Activated CD8-positive, alpha-beta memory T cell treated with anti-CD3 and anti-CD28 coated beads for 36 hours (primary cell): ENCODE measurements at regions not wholly inside any gene's neighbourhood (a gene's known extent, or its start where the extent isn't known, plus 50 kb on each side); places are given as distances from the start of the nearest gene placed in this dataset.
"Not testable (repeated sequence)": the region's sequence is repeated elsewhere in the genome, so short reads cannot be mapped to it uniquely, and the experiment has no call there.

ENCODE experiments used
- CTCF ChIA-PET: fragments of 350-600 bp; sonication (Branson Sonifier 250); formaldehyde crosslinking; loops from one replicate; lab custom pipeline; 2021; ENCODE audit warnings: antibody characterized with exemption; lab: Charles Lee
- POLR2A ChIA-PET: fragments of 350-600 bp; sonication (Branson Sonifier 250); formaldehyde crosslinking; loops from one replicate; lab custom pipeline; 2021; ENCODE audit warnings: antibody characterized with exemption; lab: Charles Lee

DNA sequence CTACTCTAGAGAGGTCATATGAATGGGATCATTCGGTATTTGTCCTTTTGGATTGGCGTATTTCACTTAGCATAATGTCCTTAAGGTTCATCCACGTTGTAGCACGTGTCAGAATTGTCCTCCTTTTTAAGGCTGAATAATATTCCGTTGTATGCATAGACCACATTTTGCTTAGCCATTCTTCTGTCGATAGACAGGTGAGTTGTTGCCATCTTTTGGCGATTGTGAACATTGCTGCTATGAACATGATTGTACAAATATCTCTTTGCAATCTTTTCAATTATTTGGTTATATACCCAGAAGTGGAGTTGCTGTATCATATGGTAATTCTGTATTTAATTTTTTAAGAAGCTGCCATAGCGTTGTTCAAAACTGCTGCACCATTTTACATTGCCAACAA lies 52.4 kb upstream of the GOLGA8J start:
- POLR2A ChIA-PET: no interaction called here
- CTCF ChIA-PET: no interaction called here

DNA sequence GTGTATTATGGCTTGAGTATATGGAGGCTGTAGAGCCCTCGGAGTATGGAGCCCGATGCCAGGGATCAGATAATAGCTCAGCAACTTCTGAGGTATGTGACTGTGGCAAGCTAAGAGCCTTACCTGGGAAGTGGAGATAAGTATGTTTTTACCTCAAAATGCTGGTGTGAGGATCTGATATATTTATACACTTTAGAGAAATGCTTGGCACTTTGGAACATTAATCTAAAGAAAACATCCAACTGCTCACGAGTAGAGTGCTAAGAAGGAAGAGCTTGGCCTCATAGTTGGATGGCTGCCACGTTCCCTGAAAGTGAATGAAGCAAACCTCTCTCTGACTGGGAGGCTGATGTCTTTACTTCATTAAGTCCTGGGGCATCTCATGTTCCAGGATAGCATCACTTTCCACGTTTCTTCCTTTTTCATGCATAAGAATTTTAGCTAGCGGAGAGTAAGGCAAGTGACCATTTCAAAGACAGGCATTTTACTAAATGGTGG lies 58.9 kb upstream of the GOLGA8J start:
- ChIA-PET POLR2A (no interaction called here), CTCF (no interaction called here)

DNA sequence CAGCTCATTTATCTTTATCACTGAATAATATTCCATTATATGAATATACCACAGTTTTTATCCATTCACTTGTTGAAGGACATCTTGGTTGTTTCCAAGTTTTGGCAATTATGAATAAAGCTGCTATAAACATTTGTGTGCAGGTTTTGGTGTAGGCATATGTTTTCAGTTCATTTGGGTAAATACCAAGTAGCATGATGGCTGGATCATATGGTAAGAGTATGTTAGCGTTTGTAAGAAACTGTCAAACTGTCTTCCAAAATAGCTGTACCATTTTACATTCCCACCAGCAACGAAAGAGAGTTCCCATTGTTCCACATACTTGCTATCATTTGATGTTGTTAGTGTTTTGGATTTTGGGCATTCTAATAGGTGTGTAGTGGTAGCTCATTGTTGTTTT lies 72.0 kb upstream of the GOLGA8J start:
- ChIA-PET POLR2A (no interaction called here), CTCF (no interaction called here)

DNA sequence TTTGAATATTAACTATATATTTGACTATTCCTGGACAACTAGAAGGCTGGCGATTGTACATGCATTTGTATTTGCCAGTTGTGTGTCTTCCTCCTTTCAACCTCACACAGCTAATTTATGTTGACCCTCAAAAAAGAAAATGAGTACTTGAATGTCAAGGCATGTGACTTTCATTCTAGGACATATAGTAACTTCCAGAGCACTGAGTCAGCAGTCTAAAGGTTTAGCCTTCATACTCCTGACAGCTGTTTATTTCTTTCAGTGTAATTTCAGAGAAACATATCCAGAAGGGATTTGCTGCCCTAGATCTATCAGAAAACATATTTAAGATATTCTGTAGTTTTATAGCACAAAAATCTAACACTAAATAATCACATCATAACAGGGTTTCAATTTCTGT lies 74.6 kb upstream of the GOLGA8J start:
- ChIA-PET POLR2A (no interaction called here), CTCF (no interaction called here)

DNA sequence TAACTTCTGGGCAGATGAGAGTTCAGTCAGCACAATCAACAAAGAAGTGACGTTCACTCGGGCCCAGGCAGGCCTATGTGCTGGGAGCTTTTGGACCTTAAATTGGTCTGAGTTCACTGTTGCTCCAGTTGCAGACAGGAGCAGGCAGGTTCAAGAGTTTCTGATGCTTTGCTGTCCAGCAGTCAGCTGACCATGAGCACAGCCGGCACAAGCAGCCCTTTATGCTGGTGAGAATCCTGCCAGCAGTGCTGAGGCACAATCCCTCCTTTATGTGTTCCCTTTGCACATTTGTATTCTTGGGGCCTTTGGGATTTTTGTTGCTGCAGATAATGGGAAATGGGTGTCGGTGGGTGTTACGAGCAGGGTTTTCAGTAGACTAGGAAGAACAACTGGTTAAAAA lies 81.2 kb upstream of the GOLGA8J start:
- POLR2A ChIA-PET: no interaction called here
- CTCF ChIA-PET: no interaction called here

DNA sequence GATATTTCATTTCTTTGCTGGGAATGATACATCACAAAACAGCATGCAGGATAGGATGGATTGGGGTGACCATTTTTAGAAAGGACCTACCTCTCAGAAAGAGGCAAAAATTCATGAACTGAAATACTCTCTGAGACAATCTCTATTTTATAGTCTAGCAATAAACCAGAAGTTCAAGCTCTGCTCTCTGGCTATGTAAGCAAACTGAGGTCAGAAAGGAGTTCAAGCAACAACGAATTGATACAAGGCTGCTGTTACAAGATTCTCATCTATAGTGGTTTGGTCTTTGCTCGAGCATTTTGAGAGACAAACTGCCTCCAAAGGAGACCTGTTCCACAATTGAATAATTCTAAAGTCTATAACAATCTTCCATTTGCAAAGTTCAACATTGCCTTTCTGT lies 84.7 kb upstream of the GOLGA8J start:
- CTCF ChIA-PET: no interaction called here
- POLR2A ChIA-PET: no interaction called here

DNA sequence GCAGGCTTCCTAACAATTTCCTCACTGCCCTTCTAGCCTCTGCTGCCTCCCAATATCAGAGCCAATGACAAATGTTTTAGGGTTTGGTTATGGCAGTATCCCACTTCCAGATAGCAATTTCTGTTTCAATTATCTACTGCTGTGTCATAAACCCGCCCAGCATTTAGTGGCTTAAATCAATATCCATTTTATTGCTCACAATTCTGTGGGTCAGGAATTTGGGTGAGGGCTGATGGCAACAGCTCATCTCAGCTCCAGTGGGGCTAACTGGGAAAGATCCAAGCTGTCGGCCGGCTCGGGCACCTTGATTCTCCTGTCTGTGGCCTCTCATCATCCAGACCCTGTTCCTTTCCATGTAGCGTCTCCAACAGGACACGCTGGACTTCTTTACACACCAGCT lies 85.3 kb upstream of the GOLGA8J start:
- ChIA-PET POLR2A (no interaction called here), CTCF (no interaction called here)

DNA sequence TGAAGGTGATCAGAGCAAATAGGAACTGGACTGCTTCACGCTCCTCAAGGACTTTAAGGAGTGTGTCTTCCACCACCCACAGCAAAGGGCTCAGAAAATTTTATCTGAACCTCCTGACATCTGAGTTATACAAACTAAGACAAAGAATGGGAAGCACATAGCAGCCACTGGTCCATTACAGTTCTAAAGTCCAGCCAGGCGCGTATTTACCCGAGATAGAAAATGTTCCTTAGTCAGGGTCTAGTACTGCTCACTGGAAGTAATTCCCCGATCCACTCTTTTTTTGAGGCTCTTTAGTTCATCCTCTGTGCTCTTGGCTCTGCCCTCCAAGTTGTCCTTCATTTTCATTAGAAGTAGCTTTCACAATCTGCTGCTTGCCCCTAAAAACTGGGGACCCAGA lies 88.5 kb upstream of the GOLGA8J start:
- CTCF ChIA-PET: no interaction called here
- POLR2A ChIA-PET: no interaction called here

DNA sequence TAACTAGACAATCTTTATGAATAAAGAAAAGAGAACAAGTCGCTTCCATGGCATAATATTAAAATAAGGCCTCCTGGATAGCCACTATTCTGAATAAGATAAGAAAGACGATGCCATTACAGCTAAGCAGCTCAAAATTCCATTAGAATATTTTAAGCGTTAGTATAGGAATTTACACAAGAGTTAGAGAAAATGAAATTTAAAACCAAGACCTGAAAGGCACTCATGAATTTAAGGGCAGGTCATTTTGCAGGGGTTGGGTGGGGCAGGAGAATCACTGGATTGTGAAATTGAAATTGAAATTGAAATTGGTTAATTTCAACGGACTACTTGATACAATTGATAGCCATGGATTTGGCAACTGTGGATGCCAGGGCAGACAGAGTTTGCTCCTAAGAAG lies 91.8 kb upstream of the GOLGA8J start:
- ChIA-PET POLR2A (no interaction called here), CTCF (no interaction called here)

DNA sequence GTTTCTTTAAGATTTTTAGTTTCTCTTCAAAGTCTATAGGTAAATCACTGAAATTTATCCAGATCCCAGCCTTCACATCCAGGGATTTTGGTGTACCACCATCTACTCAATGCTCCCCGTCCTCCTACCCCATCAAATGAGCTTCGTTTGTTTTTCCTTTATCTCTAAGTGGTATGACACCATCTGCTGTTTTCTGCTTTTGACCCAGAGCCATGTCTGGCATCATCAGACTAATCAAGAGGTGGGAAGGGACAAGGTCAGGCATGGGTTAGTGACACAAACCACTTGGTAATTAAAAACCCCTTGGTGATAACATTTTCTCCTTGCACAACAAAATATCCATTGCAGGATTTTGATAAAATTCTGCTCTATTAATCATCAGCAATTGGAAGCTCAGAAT lies 92.7 kb upstream of the GOLGA8J start:
- POLR2A ChIA-PET: no interaction called here
- CTCF ChIA-PET: no interaction called here

DNA sequence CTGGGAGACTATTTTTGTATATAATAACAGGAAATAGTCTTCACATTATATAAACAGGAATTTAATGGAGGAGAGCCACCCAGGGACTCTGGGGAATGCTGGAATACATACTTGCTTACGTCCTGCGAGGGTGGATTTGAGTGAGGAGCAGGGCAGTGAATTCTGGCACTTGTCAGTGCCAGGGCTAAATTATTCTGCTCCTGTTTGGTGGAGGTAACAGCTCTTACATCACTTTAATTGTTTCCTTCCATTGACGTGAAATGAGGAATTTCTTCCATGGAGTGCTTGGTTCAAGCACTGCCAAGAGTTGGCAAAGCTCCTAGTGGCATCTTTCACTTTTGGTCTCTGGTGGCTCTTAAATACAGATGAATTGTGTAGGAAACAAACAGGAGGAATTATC lies 94.1 kb upstream of the GOLGA8J start:
- POLR2A ChIA-PET: no interaction called here
- CTCF ChIA-PET: no interaction called here

DNA sequence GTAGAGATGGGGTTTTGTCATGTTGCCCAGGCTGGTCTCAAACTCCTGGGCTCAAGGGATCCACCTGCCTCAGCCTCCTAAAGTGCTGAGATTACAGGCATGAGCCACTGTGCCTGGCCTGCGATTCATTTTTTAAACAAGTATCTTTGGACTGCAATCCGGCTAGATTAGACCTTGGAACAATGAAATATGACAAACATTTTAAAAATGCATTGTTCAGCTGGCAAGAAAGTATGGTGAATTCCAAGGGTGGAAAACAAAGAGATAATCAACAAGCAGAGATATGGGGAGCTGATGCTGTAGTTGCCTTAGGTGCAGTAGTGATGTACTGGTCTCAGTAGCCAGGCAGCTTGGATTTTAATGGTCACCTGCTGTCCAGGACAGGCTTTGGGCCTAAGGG lies 95.8 kb upstream of the GOLGA8J start:
- CTCF ChIA-PET: no interaction called here

DNA sequence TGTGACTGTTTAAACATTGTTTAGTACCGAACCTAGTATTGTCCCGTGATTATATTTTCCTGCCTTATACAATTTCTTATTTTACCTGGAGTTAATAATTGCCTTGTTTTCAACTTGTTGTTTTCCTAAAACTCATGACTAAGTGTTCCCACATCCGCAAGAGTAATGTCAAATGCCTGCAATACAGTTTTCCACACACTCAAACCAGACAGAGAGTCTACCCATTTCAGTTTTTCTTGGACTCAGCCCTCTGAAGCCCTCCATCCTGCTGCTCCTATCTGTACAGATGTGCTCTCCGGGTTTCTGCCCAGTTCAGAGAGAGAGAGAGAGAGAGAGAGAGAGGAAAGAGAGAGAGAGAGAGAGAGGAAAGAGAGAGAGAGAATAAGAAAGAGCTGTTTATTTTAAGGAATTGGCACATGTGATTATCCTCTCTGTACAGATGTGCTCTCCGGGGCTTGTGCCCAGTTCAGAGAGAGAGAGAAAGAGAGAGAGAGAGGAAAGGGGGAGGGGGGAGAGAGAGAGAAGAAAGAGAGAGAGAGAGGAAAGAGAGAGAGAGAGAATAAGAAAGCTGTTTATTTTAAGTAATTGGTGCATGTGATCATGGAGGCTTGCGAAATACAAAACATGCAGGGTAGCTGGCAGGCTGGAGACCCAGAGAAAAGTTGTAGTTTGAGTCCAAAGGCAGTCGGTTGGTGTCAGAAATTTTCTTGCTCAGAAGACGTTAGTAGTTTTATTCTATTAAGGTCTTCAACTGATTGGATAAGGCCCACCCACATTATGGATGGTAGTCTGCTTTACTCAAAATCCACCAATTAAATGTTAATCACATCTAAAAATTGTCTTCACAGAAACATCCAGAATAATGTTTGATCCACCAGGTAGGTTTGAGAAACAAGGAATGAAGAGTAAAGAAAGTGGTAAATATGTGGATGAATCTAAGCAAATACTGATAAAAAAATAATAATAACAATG lies 104.1 kb upstream of the GOLGA8J start:
- CTCF ChIA-PET: no interaction called here
- POLR2A ChIA-PET: interaction anchor here (0.7 kb wide), 1 partner anchor 192 kb away, joined by 3 read pairs; no protein-coding TSS in a partner anchor

More for the DNA sequence above, 95.8 kb upstream of the GOLGA8J start:
- POLR2A ChIA-PET: no interaction called here

DNA sequence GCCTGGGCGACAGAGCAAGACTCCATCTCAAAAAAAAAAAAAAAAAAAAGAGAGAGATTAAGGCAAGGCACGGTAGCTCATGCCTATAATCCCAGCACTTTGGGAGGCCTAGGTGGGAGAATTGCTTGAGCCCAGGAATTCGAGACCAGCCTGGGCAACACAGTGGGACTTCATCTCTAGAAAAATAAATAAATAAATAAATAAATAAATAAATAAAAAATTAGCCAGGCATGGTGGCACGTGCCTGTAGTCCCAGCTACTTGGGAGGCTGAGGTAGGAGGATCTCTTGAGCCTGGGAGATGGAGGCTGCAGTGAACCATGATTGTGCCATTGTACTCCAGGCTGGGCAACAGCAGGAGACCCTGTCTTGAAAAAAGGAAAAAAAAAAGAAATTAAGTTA lies 108.7 kb upstream of the GOLGA8J start:
- POLR2A ChIA-PET, CTCF ChIA-PET: not testable (repeated sequence)

DNA sequence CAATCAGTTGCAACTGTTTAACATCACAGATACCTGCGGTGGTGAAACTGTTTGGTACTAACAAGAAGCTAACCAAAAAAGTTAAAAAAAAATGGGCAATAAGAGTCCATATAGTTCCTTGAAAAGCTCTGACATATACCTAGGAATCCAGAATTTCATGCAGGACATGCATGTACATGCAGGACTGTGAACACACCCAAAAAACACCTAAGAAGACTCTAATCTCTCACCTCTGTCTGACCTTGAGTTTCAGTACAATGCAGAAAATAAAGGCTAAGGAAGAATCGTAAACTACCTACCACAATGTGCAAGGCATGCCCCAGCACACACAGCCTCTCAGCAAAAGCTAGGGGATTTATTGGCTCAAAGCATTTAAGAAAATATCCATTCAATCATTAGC lies 110.7 kb upstream of the GOLGA8J start:
- ChIA-PET POLR2A (no interaction called here), CTCF (no interaction called here)

DNA sequence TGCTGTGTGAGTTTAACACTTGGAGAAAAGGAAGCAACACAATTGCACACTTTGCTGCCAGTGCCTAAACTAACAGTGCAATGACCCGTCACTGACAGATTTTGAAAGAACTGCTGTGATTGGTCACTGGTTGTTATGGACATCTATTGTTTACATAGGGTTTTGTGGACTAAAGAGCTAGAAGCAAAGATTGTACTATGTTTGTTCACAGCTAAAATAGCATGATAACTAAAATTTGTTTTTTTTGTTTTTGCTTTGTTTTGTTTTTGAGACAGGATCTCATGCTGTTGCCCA lies 112.4 kb upstream of the GOLGA8J start:
- CTCF ChIA-PET: no interaction called here

DNA sequence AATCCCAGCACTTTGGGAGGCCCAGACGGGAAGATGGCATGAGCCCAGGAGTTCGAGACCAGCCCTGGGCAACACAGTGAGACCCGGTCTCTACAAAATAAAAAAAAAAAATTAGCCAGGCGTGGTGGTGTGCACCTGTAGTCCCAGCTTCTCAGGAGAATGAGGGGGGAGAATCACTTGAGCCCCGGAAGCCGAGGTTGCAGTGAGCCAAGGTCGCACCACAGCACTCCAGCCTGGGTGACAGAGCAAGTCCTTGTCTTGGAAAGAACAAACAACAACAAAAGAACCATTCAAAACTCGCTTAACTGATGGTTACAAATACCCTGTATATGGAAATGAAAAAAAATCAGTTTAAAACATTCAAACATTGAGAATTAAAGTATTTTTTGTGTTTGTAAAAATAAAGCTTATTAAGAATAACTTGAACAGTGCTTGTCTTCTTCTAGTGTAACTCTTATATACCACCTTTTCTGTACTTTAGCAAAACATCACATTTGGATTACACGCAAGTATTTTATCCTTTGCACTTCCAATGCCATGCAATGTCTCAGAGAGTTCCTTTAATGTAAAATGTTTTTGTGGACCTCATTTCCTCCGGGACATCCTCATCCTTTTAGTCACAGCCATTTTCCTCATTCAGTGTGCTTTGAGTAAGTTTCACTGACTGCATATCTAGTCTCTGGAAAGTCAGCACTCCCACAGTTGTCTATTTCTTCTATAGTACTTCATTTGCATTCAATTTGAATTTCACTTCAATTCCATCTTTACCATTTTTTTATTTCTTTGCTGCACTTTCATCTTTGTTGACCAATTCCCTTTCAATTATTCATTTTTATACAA lies 113.0 kb upstream of the GOLGA8J start:
- ChIA-PET POLR2A (no interaction called here), CTCF (no interaction called here)

More for the DNA sequence above, 112.4 kb upstream of the GOLGA8J start:
- POLR2A ChIA-PET: no interaction called here

DNA sequence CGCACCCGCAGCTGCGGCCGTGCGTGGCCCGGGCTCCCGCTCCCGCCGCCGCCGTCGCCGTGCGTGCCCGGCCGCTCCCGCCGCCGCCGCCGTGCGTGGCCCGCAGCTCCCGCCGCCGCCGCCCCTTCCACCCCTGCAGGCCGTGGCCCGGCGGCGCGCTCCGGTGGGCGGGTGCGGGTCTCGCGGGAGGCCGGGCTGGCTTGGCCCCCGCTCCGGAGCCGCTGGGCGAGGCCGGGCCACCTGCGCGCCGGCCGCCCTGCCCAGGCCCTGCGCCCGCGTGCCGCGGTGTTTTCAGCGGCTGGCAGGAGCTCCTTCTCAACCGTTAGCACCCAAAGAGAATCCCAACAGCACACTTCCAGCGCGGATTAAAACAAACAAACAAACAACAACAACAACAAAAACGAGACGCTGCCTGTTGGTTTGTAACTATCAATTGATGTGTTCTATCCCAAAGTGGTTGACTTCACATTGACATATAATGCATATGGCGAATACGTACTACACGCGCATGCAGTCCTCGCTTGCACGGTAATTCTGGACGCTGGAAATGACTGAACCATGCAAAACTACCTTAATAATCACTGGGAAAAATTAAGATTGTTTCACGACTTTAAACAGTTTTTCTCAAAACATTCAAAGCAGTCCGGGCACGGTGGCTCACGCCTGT lies 113.7 kb upstream of the GOLGA8J start:
- CTCF ChIA-PET: no interaction called here
- POLR2A ChIA-PET: no interaction called here

DNA sequence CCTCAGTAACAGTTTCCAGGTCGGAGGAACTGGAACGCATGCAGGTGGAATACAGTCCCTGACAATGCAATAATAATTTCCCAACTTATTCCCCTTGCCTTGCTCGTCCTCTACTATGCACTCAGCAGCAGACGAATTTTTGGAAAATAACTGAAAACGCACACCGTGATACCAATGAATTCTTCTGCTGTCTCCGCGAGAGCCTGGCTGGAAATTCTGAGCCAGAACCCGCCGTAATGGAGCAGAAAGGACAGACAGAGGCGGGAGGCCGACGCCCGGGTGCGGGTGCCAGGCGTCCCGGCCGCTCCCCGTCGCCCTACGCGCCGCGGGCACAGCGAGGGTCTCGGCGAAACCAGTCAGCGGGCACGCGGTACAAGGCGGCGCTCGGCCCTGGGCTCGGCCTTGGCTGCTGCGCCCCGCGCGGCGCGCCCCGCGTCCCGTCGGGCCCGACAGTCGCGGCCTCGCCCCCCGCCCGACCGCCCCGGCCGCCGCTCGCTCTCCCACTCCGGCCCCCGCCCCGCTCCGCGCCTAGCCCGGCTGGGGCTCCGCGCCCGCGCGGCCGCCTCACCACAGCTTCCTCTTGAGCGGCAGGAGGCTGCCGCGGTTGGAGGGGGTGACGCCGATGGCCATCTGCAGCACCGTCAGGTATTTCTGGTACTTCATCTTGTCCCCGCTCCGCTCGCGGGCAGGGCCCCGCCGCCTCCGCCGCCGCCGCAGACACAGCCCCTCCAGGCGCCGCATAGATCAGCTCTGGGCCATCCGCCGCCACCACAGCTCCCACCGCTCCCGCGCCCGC lies 114.5 kb upstream of the GOLGA8J start:
- POLR2A ChIA-PET: no interaction called here
- CTCF ChIA-PET: no interaction called here
